ENCODE measurements at regions not wholly inside any gene's neighbourhood (a gene's known extent, or its start where the extent isn't known, plus 50 kb on each side); places are given as distances from the start of the nearest gene placed in this dataset.

DNA sequence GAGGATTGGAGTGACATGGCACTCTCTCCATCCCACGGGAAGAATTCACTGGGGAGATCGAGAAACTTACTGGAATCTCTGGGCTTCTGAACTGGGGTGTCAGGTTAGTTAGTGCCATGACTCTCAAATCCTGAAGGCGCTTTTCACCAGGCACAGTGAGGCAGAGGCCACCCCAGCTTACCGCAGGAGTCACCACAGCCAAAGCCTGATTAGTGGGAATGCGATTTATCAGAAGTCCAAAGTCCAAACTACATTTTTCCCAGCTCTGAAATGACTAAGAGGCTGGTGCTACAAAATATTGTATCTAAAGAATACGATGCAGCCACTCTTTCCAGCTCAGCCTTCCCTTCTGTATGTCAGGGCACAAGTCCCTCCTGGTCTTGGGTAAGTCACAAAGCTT, 334.8 kb upstream of the SHH start:
- H3K4me1 ChIP-seq = no peaks in the 10 kb centered on the region
- peaks cover 25% of the 10 kb centered on the region for H3K27me3 ChIP-seq
- no peak overlapping the region for H3K4me3 ChIP-seq (ENCODE audit: low read depth, low read length)
- no peaks in the 10 kb centered on the region for H3K9me3 ChIP-seq
- TF ChIP-seq, protein P1, sequence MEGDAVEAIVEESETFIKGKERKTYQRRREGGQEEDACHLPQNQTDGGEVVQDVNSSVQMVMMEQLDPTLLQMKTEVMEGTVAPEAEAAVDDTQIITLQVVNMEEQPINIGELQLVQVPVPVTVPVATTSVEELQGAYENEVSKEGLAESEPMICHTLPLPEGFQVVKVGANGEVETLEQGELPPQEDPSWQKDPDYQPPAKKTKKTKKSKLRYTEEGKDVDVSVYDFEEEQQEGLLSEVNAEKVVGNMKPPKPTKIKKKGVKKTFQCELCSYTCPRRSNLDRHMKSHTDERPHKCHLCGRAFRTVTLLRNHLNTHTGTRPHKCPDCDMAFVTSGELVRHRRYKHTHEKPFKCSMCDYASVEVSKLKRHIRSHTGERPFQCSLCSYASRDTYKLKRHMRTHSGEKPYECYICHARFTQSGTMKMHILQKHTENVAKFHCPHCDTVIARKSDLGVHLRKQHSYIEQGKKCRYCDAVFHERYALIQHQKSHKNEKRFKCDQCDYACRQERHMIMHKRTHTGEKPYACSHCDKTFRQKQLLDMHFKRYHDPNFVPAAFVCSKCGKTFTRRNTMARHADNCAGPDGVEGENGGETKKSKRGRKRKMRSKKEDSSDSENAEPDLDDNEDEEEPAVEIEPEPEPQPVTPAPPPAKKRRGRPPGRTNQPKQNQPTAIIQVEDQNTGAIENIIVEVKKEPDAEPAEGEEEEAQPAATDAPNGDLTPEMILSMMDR (IDR thresholded peaks at IDR 0.05; ENCODE audit: low read depth, low read length) = no peak
- DNase-seq = no peak
- H3K36me3 ChIP-seq = no peaks in the 10 kb centered on the region

DNA sequence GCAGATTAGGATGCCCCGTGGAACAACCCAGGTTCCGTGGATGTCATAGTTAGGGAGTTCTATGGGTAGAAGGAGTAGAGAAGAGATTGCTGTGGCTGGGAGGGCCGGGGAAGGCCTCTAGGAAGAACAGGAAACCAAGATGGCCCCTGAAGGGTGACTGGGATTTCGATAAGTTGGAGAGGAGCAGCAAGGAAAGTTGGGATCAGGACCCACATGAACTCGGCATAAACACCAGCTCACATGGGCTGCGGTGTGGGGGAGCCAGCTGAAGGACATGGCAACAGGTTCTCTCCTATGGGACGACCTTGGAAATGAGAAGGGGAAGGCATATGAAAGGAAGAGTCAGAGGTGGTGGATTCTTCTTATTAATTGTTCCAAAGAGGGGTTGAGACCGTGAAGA, 333.7 kb upstream of the SHH start:
- Histone ChIP-seq H3K36me3 (no peaks in the 10 kb centered on the region), H3K27me3 (peaks cover 25% of the 10 kb centered on the region), H3K4me1 (no peaks in the 10 kb centered on the region), H3K9me3 (no peaks in the 10 kb centered on the region), H3K4me3 (ENCODE audit: low read depth, low read length) (no peak overlapping the region)
- DNase-seq = no peak
- TF ChIP-seq, protein P1 (IDR thresholded peaks at IDR 0.05; ENCODE audit: low read depth, low read length) = no peak

GRCh38 chr7:156145184-156145583, 332.9 kb upstream of the SHH start:
- no peaks in the 10 kb centered on the region for H3K4me1 ChIP-seq
- no peak overlapping the region for H3K4me3 ChIP-seq (ENCODE audit: low read depth, low read length)
- H3K9me3 ChIP-seq = no peaks in the 10 kb centered on the region
- no peaks in the 10 kb centered on the region for H3K36me3 ChIP-seq
- TF ChIP-seq, protein P1 (IDR thresholded peaks at IDR 0.05; ENCODE audit: low read depth, low read length) = no peak
- DNase-seq = no peak
- peaks cover 25% of the 10 kb centered on the region for H3K27me3 ChIP-seq

GRCh38 chr7:156143683-156144082, 331.4 kb upstream of the SHH start:
- TF ChIP-seq, protein P1 (IDR thresholded peaks at IDR 0.05; ENCODE audit: low read depth, low read length) = no peak
- no peaks in the 10 kb centered on the region for H3K4me1 ChIP-seq
- DNase-seq = no peak
- no peaks in the 10 kb centered on the region for H3K9me3 ChIP-seq
- no peaks in the 10 kb centered on the region for H3K36me3 ChIP-seq
- H3K4me3 ChIP-seq (ENCODE audit: low read depth, low read length) = no peak overlapping the region
- peaks cover 25% of the 10 kb centered on the region for H3K27me3 ChIP-seq

DNA sequence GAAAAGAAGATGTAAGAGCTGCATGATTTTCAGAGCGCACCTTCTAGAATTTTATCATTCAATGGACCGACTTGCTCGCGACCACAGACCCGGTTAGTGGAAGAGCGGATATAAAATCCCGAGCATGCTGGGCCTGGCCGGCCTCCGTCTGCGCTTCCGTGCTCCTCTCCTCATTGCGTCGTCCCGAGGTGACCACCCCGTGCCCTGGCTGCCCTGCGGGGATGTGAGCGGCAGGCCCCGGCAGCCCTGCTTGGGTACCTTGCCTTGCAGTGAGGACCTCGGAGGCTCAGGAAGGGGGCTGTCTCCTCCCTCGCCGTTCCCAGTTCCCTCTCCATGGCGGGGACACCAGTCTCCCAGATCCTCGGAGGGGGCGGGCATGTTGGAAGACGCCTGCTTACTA, 330.9 kb upstream of the SHH start:
- Histone ChIP-seq H3K9me3 (no peaks in the 10 kb centered on the region), H3K27me3 (peaks cover 25% of the 10 kb centered on the region)

DNA sequence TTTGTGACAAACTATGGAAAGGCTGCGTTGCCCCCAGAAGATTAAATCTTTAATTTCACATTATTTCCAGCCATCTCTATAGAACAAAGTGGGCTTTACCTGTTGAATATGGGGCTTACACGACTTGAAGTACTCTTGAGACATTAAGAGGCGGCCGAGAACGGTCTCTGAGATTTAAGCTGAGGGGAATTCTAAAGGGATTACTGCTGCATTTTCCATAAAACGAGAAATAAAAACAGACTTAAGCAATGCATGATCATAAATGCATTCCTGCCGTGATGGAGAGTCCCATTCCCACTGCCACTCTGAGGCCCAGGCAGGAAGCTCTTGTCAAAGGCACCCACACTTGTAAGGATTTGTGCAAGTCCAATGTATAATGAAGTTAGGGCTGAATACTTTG, 329.7 kb upstream of the SHH start:
- TF ChIP-seq, protein P1 (IDR thresholded peaks at IDR 0.05; ENCODE audit: low read depth, low read length) = no peak
- H3K36me3 ChIP-seq = no peaks in the 10 kb centered on the region
- H3K4me1 ChIP-seq = no peaks in the 10 kb centered on the region
- H3K9me3 ChIP-seq = no peaks in the 10 kb centered on the region
- DNase-seq = no peak
- H3K4me3 ChIP-seq (ENCODE audit: low read depth, low read length) = no peak overlapping the region
- H3K27me3 ChIP-seq = peaks cover 17% of the 10 kb centered on the region

More for the DNA sequence above, 330.9 kb upstream of the SHH start:
- Histone ChIP-seq H3K36me3 (no peaks in the 10 kb centered on the region), H3K4me3 (ENCODE audit: low read depth, low read length) (no peak overlapping the region), H3K4me1 (no peaks in the 10 kb centered on the region)
- TF ChIP-seq, protein P1 (IDR thresholded peaks at IDR 0.05; ENCODE audit: low read depth, low read length) = no peak
- no peak for DNase-seq
